ENCODE measurements at regions not wholly inside any gene's neighbourhood (a gene's known extent, or its start where the extent isn't known, plus 50 kb on each side); places are given as distances from the start of the nearest gene placed in this dataset.

DNA sequence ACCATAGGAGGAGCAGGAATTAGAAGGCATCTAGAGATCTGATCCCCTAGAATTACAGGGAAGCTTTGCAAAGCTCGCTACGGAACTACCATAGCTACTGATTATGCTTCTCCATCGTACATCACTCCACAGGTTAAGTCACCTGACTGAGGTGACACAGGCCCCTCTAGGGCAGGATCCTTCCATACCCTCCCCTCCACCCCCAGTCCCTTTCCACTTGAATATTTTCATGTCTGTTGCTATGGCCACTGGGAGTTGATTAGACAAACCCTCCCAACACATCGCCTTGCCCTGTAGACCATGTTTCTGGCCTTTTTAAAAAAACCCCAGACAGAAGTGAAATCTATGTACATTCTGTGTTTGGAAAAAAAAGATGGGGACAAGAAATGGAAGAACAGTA, 287.1 kb downstream of the SOX9 start:
- Histone ChIP-seq H3K36me3 (replicated peaks in 1 of 2) (no peaks in the 10 kb centered on the region), H3K4me1 (replicated peaks in 1 of 2) (peaks cover 0 to 9% of the 10 kb centered on the region in 2 donors), H3K4me3 (no peak overlapping the region), H3K27me3 (no peaks in the 10 kb centered on the region), H3K9me3 (replicated peaks in 1 of 3) (no peaks in the 10 kb centered on the region), H3K27ac (peak overlapping the region in 1 of 5 donors; percentile 52)
- DNase-seq, result no peak
- TF ChIP-seq, protein P1, sequence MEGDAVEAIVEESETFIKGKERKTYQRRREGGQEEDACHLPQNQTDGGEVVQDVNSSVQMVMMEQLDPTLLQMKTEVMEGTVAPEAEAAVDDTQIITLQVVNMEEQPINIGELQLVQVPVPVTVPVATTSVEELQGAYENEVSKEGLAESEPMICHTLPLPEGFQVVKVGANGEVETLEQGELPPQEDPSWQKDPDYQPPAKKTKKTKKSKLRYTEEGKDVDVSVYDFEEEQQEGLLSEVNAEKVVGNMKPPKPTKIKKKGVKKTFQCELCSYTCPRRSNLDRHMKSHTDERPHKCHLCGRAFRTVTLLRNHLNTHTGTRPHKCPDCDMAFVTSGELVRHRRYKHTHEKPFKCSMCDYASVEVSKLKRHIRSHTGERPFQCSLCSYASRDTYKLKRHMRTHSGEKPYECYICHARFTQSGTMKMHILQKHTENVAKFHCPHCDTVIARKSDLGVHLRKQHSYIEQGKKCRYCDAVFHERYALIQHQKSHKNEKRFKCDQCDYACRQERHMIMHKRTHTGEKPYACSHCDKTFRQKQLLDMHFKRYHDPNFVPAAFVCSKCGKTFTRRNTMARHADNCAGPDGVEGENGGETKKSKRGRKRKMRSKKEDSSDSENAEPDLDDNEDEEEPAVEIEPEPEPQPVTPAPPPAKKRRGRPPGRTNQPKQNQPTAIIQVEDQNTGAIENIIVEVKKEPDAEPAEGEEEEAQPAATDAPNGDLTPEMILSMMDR (IDR thresholded peaks at IDR 0.05), result no peak
- TF ChIP-seq POLR2A (IDR thresholded peaks at IDR 0.05), result no peak
- intact Hi-C loops (cut with DNase I), result no loop called here
- 81 to 93% (median 88%) methylated on average over 4 of the region's 4 CpGs for WGBS, 4 donors

DNA sequence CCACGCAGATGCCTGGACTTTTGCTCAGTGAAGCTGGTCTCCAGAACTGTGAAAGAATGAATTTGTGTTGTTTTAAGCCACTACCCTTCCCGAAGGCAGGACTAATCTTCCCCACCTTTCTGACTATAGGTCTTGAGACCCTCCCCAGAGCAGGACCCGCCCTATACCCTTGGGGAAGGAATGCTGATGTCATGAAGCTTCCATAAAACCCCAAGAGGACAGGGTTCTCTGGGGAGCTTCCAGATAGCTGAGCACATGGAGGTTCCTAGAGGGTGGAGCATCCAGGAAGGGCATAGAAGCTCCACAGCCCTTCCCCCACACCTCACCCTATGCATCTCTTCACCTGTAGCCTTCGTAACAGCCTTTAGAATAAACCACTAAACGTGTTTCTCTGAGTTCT, 287.8 kb downstream of the SOX9 start:
- no peak overlapping the region for H3K4me3 ChIP-seq
- H3K36me3 ChIP-seq (replicated peaks in 1 of 2), result no peaks in the 10 kb centered on the region
- TF ChIP-seq POLR2A (IDR thresholded peaks at IDR 0.05), result no peak
- TF ChIP-seq, protein P1 (IDR thresholded peaks at IDR 0.05), result no peak
- H3K27me3 ChIP-seq, result no peaks in the 10 kb centered on the region
- 72 to 81% (median 76%) methylated on average over 5 of the region's 5 CpGs for WGBS, 4 donors
- intact Hi-C loops (cut with DNase I), result no loop called here
- no peaks in the 10 kb centered on the region for H3K9me3 ChIP-seq (replicated peaks in 1 of 3)
- no peak overlapping the region for H3K27ac ChIP-seq
- H3K4me1 ChIP-seq (replicated peaks in 1 of 2), result peaks cover 0 to 9% of the 10 kb centered on the region in 2 donors
- DNase-seq, result no peak

DNA sequence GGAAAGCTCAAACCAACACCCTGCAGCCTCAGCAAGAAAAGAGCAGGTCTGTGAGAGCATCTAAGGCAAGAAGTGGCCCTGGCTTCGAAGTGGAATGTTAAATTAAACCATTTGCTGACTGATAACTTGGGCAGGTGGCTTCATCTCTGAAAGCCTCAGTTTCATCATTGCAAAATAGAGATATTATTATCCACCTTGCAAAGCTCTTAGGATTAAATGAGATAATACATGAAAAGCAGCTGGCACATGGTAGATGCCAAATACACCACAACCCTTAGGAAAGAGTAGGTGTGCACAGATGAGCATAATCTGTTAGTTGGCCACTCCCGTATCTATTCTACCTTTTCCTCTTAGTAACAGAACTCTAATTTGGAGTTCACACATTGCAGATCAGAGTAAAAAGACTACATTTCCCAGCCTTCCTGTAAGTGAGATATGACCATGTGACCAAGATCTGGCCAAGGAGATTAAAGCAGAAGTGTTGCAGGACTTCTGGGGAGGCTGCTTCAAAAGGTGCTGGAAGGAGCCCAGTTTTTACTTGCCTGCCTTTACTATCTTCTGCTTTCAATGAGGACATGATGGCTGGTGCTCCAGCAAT, 288.7 kb downstream of the SOX9 start:
- H3K4me1 ChIP-seq (replicated peaks in 1 of 2), result peaks cover 0 to 9% of the 10 kb centered on the region in 2 donors

DNA sequence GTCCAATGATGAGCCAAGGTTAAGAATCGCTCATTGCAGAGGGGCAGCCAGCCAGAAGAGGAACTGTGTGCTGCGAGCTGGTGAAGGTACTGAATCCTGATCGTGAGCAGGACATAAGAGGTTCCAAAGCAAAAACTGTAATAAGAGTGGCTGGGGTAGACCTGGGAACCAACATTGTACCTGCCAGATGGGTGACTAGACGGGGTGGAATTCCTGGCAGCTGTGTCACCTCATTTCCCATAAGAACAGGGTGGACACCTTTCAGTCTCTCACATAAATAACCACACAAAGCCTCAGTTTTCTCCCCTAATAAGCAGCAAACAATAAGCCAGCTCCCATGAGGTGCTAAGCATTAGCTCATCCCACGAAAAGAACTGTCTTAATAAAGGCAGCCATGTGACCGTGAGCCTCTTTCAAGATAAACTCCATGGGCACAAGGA, 290.3 kb downstream of the SOX9 start:
- no peak for TF ChIP-seq POLR2A (IDR thresholded peaks at IDR 0.05)
- TF ChIP-seq, protein P1 (IDR thresholded peaks at IDR 0.05), result no peak
- no peak overlapping the region for H3K27ac ChIP-seq
- H3K27me3 ChIP-seq, result no peaks in the 10 kb centered on the region
- no peak for DNase-seq
- WGBS, 4 donors, result 43 to 60% (median 50%) methylated on average over 6 of the region's 6 CpGs
- no peak overlapping the region for H3K4me3 ChIP-seq
- H3K4me1 ChIP-seq (replicated peaks in 1 of 2), result peaks cover 0 to 9% of the 10 kb centered on the region in 2 donors
- intact Hi-C loops (cut with DNase I), result no loop called here
- H3K9me3 ChIP-seq (replicated peaks in 1 of 3), result no peaks in the 10 kb centered on the region
- H3K36me3 ChIP-seq (replicated peaks in 1 of 2), result no peaks in the 10 kb centered on the region

More for the DNA sequence above, 288.7 kb downstream of the SOX9 start:
- Histone ChIP-seq H3K9me3 (replicated peaks in 1 of 3) (no peaks in the 10 kb centered on the region), H3K4me3 (no peak overlapping the region), H3K36me3 (replicated peaks in 1 of 2) (no peaks in the 10 kb centered on the region), H3K27me3 (no peaks in the 10 kb centered on the region), H3K27ac (no peak overlapping the region)
- WGBS, 4 donors, result 82 to 85% (median 84%) methylated on average over 2 of the region's 2 CpGs
- no peak for DNase-seq
- no peak for TF ChIP-seq POLR2A (IDR thresholded peaks at IDR 0.05)
- TF ChIP-seq, protein P1 (IDR thresholded peaks at IDR 0.05), result no peak
- intact Hi-C loops (cut with DNase I), result no loop called here
